GM12892 (cell line): ENCODE measurements at regions not wholly inside any gene's neighbourhood (a gene's known extent, or its start where the extent isn't known, plus 50 kb on each side); places are given as distances from the start of the nearest gene placed in this dataset.

ENCODE experiments used
- POLR2A ChIP-seq: IDR thresholded peaks from 2 replicates; pipeline ENCODE4 v1.6.1; 2011; ENCODE audit warnings: low read depth, low read length, control low read depth
- POLR2AphosphoS5 ChIP-seq: IDR thresholded peaks from 2 replicates; pipeline ENCODE4 v1.6.1; 2011; ENCODE audit warnings: low read depth, low read length, control low read depth

GRCh38 chr1:81157686-81158085, 643.0 kb upstream of the ADGRL2 start:
- TF ChIP-seq POLR2A (no peak), POLR2AphosphoS5 (no peak)
